ENCODE measurements at regions not wholly inside any gene's neighbourhood (a gene's known extent, or its start where the extent isn't known, plus 50 kb on each side); places are given as distances from the start of the nearest gene placed in this dataset.

GRCh38 chr6:156497618-156498017 is 279.6 kb upstream of the ARID1B start:
- no peak overlapping the region for H3K4me3 ChIP-seq (ENCODE audit: low read depth, low read length)
- TF ChIP-seq, protein P1, sequence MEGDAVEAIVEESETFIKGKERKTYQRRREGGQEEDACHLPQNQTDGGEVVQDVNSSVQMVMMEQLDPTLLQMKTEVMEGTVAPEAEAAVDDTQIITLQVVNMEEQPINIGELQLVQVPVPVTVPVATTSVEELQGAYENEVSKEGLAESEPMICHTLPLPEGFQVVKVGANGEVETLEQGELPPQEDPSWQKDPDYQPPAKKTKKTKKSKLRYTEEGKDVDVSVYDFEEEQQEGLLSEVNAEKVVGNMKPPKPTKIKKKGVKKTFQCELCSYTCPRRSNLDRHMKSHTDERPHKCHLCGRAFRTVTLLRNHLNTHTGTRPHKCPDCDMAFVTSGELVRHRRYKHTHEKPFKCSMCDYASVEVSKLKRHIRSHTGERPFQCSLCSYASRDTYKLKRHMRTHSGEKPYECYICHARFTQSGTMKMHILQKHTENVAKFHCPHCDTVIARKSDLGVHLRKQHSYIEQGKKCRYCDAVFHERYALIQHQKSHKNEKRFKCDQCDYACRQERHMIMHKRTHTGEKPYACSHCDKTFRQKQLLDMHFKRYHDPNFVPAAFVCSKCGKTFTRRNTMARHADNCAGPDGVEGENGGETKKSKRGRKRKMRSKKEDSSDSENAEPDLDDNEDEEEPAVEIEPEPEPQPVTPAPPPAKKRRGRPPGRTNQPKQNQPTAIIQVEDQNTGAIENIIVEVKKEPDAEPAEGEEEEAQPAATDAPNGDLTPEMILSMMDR (IDR thresholded peaks at IDR 0.05; ENCODE audit: insufficient read depth, low read depth, low read length, missing control alignments), result no peak
- no peak for DNase-seq (ENCODE audit: low read depth)

- no peak overlapping the region for H3K4me3 ChIP-seq (ENCODE audit: low read depth, low read length)
- DNase-seq (ENCODE audit: low read depth), result no peak
- TF ChIP-seq, protein P1 (IDR thresholded peaks at IDR 0.05; ENCODE audit: insufficient read depth, low read depth, low read length, missing control alignments), result no peak
Measured at GRCh38 chr6:156487877-156488276, 289.3 kb upstream of the ARID1B start.

DNA sequence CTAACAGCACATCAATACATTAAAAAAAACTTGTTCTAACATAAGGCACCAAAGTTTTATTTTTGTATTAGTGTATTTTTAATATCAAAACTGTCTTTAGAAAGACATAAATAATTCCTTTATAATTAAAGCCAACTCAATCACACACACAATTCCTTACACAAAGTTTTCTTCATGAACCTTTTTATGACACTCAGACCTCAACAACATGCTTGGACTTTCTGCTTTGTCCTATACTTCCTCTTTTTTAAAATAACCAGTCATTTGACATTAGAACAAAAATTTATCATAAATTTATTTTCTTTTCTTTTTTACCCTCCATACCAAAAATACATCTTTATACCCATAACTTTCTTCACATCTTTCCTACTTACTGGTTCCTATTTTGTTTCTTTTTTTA is 292.0 kb upstream of the ARID1B start:
- TF ChIP-seq, protein P1 (IDR thresholded peaks at IDR 0.05; ENCODE audit: insufficient read depth, low read depth, low read length, missing control alignments), result no peak
- DNase-seq (ENCODE audit: low read depth), result no peak
- H3K4me3 ChIP-seq (ENCODE audit: low read depth, low read length), result no peak overlapping the region

- no peak overlapping the region for H3K4me3 ChIP-seq (ENCODE audit: low read depth, low read length)
- TF ChIP-seq, protein P1 (IDR thresholded peaks at IDR 0.05; ENCODE audit: insufficient read depth, low read depth, low read length, missing control alignments), result no peak
- peak; percentile 3 for DNase-seq (ENCODE audit: low read depth)
Measured at GRCh38 chr6:156474507-156475120, 302.6 kb upstream of the ARID1B start.

- TF ChIP-seq, protein P1 (IDR thresholded peaks at IDR 0.05; ENCODE audit: insufficient read depth, low read depth, low read length, missing control alignments), result no peak
- no peak for DNase-seq (ENCODE audit: low read depth)
- no peak overlapping the region for H3K4me3 ChIP-seq (ENCODE audit: low read depth, low read length)
Measured at GRCh38 chr6:156471000-156471399, 306.2 kb upstream of the ARID1B start.

DNA sequence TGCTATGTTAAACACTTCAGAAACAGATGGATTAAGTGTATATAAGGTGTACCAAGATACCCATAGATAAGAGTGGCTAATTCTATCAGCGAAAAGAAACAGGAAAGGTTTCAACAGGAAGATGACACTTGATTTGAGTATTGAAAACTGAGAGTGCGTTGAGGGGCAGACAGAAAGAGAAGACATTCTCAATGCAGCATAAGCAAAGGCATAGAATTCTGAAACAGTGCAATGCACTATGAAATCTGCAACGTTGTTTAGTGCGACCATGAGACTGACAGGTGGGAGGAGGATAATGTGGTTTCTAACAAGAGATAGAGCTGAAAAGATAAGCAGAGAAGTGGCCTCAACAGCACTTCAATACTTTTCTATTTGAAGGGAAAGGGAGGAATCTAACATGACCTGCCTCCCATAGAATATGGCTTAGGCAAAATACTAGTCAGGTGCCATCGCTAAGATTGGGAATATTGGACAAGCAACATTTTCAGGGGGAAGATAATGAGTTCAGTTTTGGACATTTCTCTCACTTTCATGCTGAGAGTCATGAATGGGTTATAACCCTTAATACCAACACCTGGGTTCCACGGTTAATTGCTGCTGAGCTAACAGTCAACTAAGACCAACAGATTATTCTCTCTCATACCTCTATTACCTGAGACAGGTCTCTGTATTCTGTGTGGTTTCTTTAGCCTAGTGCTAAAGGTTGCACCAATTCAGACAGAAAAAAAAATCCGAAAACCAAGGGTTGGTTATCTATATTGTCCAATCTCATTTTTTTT is 312.9 kb upstream of the ARID1B start:
- H3K4me3 ChIP-seq (ENCODE audit: low read depth, low read length), result no peak overlapping the region
- TF ChIP-seq, protein P1 (IDR thresholded peaks at IDR 0.05; ENCODE audit: insufficient read depth, low read depth, low read length, missing control alignments), result no peak
- peak; percentile 64 for DNase-seq (ENCODE audit: low read depth)
